ENCODE measurements at regions not wholly inside any gene's neighbourhood (a gene's known extent, or its start where the extent isn't known, plus 50 kb on each side); places are given as distances from the start of the nearest gene placed in this dataset.

- TF ChIP-seq EZH2phosphoT487 (conservative IDR thresholded peaks at IDR 0.05; ENCODE audit: low read length), result no peak
- TF ChIP-seq, protein P1, sequence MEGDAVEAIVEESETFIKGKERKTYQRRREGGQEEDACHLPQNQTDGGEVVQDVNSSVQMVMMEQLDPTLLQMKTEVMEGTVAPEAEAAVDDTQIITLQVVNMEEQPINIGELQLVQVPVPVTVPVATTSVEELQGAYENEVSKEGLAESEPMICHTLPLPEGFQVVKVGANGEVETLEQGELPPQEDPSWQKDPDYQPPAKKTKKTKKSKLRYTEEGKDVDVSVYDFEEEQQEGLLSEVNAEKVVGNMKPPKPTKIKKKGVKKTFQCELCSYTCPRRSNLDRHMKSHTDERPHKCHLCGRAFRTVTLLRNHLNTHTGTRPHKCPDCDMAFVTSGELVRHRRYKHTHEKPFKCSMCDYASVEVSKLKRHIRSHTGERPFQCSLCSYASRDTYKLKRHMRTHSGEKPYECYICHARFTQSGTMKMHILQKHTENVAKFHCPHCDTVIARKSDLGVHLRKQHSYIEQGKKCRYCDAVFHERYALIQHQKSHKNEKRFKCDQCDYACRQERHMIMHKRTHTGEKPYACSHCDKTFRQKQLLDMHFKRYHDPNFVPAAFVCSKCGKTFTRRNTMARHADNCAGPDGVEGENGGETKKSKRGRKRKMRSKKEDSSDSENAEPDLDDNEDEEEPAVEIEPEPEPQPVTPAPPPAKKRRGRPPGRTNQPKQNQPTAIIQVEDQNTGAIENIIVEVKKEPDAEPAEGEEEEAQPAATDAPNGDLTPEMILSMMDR (IDR thresholded peaks at IDR 0.05; ENCODE audit: insufficient read depth, low read length, poor library complexity, severe bottlenecking), result no peak
Measured at GRCh38 chr10:104517946-104518345, 123.1 kb upstream of the SORCS3 start.

DNA sequence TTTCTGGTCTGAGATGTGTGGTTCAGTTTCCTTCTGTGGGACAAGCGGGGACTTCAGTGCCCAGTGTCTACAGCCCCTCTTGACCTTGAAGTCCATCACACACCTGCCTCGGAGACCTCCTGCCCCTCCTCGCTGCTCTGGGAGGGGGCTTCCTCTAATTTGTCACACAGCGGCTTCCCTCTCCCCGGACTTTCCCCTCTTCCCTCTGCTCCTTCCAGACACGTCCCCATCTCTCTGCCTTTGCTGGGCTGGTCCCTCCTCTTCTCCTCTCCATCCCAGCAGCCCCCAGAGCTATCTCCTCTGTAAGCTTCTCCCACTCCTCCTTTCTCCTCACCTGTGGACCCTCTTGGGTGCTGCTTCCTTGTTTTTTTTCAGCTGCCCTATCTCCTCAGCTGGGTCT lies 122.2 kb upstream of the SORCS3 start:
- TF ChIP-seq EZH2phosphoT487 (conservative IDR thresholded peaks at IDR 0.05; ENCODE audit: low read length), result no peak
- TF ChIP-seq, protein P1 (IDR thresholded peaks at IDR 0.05; ENCODE audit: insufficient read depth, low read length, poor library complexity, severe bottlenecking), result no peak
- H4K20me1 ChIP-seq (ENCODE audit: low read depth, low read length), result no peaks in the 10 kb centered on the region
- H3K79me2 ChIP-seq (ENCODE audit: insufficient read depth, low read length), result no peaks in the 10 kb centered on the region

More at GRCh38 chr10:104517946-104518345, 123.1 kb upstream of the SORCS3 start:
- Histone ChIP-seq H4K20me1 (ENCODE audit: low read depth, low read length) (no peaks in the 10 kb centered on the region), H3K4me2 (ENCODE audit: low read depth, low read length, poor library complexity, severe bottlenecking) (no peak overlapping the region), H3K9me3 (ENCODE audit: insufficient read depth, low read length) (no peaks in the 10 kb centered on the region), H3K9me2 (replicated peaks; ENCODE audit: insufficient read depth, low read length) (no peaks in the 10 kb centered on the region), H3K4me3 (ENCODE audit: insufficient read depth, low read length, poor library complexity, severe bottlenecking) (no peak overlapping the region), H3K79me2 (ENCODE audit: insufficient read depth, low read length) (no peaks in the 10 kb centered on the region), H3K27ac (ENCODE audit: low read depth, low read length) (no peak overlapping the region), H3K36me3 (ENCODE audit: low read length) (no peaks in the 10 kb centered on the region), H3K27me3 (ENCODE audit: low read length) (no peaks in the 10 kb centered on the region), H3F3A (ENCODE audit: insufficient read depth) (no peaks in the 10 kb centered on the region), H2AFZ (ENCODE audit: low read depth, low read length, severe bottlenecking) (no peak overlapping the region), H3K9ac (ENCODE audit: low read length) (no peak overlapping the region)

GRCh38 chr10:104520653-104521052 lies 120.4 kb upstream of the SORCS3 start:
- Histone ChIP-seq H3F3A (ENCODE audit: insufficient read depth) (no peaks in the 10 kb centered on the region), H3K79me2 (ENCODE audit: insufficient read depth, low read length) (no peaks in the 10 kb centered on the region), H3K9me3 (ENCODE audit: insufficient read depth, low read length) (no peaks in the 10 kb centered on the region), H4K20me1 (ENCODE audit: low read depth, low read length) (no peaks in the 10 kb centered on the region), H3K4me3 (ENCODE audit: insufficient read depth, low read length, poor library complexity, severe bottlenecking) (no peak overlapping the region), H2AFZ (ENCODE audit: low read depth, low read length, severe bottlenecking) (no peak overlapping the region), H3K27me3 (ENCODE audit: low read length) (no peaks in the 10 kb centered on the region), H3K9me2 (replicated peaks; ENCODE audit: insufficient read depth, low read length) (no peaks in the 10 kb centered on the region), H3K4me2 (ENCODE audit: low read depth, low read length, poor library complexity, severe bottlenecking) (no peak overlapping the region), H3K36me3 (ENCODE audit: low read length) (no peaks in the 10 kb centered on the region), H3K27ac (ENCODE audit: low read depth, low read length) (no peak overlapping the region), H3K9ac (ENCODE audit: low read length) (no peak overlapping the region)
- TF ChIP-seq, protein P1 (IDR thresholded peaks at IDR 0.05; ENCODE audit: insufficient read depth, low read length, poor library complexity, severe bottlenecking), result no peak
- TF ChIP-seq EZH2phosphoT487 (conservative IDR thresholded peaks at IDR 0.05; ENCODE audit: low read length), result no peak

More for the DNA sequence above, 122.2 kb upstream of the SORCS3 start:
- Histone ChIP-seq H3K27me3 (ENCODE audit: low read length) (no peaks in the 10 kb centered on the region), H2AFZ (ENCODE audit: low read depth, low read length, severe bottlenecking) (no peak overlapping the region), H3K9ac (ENCODE audit: low read length) (no peak overlapping the region), H3K9me3 (ENCODE audit: insufficient read depth, low read length) (no peaks in the 10 kb centered on the region), H3K27ac (ENCODE audit: low read depth, low read length) (no peak overlapping the region), H3K9me2 (replicated peaks; ENCODE audit: insufficient read depth, low read length) (no peaks in the 10 kb centered on the region), H3K36me3 (ENCODE audit: low read length) (no peaks in the 10 kb centered on the region), H3F3A (ENCODE audit: insufficient read depth) (no peaks in the 10 kb centered on the region), H3K4me3 (ENCODE audit: insufficient read depth, low read length, poor library complexity, severe bottlenecking) (no peak overlapping the region), H3K4me2 (ENCODE audit: low read depth, low read length, poor library complexity, severe bottlenecking) (no peak overlapping the region)
